ENCODE measurements at regions not wholly inside any gene's neighbourhood (a gene's known extent, or its start where the extent isn't known, plus 50 kb on each side); places are given as distances from the start of the nearest gene placed in this dataset.
"Not testable (repeated sequence)": the region's sequence is repeated elsewhere in the genome, so short reads cannot be mapped to it uniquely, and the experiment has no call there.

DNA sequence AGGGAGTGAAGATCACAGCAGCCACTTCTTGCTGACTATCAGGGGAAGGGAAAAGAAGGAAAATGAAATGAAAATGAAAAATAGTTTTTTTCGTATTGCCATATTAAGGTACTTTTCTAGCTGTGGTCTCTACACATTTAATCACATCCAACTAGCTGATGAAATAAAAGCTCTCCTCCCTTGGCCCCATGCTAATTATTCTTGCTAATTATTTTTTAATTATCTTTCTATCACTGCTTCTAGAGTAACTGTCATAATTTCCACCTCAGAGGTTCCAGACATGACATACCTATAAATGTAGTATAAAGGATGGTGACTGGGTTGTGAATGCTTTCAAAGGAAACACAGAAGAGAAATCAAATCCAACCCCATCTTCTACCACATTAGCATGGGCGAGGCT, 334.1 kb upstream of the MAN1A1 start:
- DNase-seq: no peak

DNA sequence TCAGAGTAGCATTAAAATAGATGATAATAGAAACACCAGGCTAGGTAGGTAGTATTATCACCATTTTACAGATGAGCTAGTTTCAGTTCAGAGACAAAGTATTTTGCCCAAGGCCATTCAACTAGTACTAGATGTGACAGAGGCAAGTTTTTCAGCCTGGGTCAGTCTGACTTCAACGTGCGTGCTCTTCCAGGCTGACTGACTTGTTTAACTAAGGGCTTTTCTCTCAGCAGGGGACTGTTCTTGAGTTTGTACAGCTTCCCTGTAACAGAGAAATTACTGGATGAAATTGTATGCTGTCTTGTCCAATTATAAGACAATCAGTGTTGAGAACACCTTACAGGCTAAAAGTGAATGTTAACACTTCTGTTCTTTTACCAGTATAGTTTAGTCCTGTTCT, 333.5 kb upstream of the MAN1A1 start:
- DNase-seq: no peak

DNA sequence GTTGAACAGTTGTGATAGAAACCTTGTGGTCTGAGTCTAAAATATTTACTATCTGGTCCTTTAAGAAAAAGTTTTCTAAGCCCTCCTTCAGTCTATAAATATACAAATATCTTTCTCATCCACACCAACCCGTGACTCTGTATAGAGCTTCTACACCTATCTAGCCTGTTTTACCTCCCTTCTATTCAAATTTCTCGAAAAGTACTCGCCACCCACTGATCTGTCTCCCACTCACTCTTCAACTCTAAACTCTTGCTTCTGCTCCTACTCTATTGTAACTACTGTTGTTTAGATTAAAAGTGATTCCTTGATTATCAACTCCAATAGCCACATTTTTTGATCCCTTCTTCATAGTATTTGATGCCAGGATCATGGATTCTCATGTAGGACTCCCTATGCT, 329.4 kb upstream of the MAN1A1 start:
- DNase-seq: no peak

DNA sequence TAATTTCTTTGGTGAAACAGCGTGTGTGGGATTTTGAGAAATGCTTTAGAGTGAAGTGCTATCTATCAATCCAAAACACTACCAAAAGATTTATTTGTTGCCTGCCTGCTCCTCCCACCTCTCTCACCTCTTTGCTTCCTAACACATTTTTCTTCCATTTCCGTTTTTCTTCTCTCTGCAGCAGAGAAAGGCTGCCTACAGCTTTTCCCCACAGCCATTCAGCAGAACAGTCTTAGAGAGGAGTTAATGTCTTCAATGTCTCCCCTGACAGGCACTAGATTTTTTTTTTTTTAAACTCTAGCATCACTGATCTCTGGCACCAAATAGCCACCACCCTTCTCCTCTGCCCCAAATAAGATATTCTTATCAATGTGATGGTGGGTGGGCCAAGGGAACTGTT, 327.8 kb upstream of the MAN1A1 start:
- DNase-seq: no peak

DNA sequence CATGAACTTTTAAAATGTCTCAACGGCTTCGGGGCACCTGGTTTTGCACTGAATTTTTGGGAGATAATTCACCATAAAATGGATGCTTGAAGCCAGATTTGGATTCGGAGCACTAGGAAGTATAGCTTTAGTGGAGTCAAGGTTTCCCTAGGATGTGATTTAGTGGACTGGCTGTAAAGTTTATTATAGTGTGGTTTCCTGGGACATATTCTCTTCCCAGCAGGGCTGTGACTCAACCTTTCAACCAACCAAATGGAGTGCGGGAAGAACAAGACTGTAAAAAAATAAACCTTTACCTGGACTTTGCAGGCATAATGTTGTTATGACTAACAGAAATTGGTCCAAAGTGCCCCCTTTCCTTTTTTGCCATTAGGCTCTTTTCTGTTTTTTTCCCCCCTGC, 327.4 kb upstream of the MAN1A1 start:
- DNase-seq: no peak

DNA sequence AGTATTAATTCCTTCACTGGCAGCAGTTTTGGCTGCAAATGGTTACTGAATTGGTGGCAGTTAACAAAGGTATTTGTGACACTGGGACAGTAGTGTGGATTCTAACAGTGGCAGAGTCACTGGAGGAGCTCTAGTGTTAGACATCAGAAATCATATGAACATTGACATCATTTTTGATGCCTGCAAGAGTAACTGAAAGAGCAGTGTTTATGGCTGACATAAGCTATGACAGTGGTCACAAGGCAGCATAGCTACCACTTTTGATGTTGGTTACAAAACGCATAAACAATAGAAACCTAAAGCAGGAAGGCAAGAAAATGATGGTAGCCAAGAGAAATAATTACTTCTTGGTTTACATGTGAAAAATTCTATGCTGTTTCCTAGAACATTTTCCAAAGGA, 326.7 kb upstream of the MAN1A1 start:
- no peak for DNase-seq

DNA sequence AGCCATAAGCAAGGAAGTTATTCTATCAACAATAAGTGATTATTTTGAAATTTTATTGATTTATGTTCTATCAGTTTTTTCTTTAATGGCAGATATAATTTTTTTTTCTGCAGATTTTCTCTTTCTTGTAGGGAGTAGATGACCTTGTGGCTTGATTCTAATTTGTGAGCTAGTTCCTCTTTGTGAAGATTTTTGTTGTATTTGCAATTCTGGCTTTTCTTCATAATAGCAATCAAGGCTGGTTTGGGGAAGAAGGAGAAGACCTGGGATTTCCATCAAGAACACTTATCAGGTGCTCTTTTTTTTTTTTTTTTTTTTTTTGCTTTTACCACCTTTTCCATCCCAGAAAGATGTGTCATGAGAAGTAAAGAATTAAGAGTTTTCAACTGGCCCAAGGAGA, 324.2 kb upstream of the MAN1A1 start:
- no peak for DNase-seq

DNA sequence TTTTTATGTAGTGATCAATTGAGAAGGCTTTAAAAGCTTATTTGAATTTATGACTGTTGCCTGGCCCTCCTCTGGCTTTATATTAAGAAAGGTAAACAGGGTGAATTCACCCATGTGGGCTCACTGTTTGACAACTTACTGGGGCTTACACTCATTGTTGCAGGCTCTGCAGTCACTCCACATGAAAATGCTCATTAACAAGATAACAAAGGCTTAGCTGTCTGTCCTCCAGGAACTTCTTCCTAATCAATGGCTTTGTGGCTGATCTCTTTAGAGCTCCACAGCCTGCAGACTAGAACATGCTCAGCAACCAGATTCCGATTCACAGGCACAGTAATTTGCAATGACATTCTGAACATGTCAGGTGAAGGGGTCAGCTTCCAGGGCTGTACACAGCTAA, 323.2 kb upstream of the MAN1A1 start:
- DNase-seq: no peak

DNA sequence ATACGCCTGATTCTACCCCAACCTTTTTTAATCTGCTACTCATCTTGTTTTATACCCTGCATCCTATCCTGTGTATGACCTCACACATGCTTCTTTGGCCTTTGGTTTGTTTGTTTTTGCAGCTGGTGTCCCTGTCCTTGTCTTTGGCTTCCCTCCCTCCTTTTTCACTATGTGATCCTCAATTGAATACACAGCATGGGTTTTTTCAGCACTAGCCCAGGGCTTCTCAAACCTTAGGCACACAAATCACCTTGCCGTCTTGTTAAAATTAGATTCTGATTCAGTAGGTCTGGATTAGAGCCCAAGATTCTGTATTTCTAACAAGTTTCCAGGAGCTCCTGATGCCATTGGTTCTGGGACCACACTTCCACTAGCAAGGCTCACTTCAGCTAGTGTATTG, 321.5 kb upstream of the MAN1A1 start:
- no peak for DNase-seq

DNA sequence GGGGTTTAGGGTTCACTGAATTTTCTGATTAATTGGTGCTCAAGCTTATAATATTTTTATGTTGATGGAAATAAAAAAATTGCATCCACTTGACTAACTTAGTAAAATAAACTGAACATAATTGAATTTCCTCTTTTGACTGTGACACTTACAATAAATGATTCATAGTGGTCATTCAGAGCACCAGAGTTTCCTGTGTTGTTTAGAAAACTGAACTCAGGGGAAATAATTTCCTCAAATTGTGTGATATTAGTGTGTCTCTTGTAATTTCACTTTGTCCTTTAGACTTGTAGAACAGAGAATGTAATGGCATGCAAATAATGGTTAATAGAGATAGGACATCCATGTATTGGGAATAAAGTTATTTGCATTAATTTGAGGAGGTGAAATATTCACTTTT, 319.7 kb upstream of the MAN1A1 start:
- DNase-seq: no peak

DNA sequence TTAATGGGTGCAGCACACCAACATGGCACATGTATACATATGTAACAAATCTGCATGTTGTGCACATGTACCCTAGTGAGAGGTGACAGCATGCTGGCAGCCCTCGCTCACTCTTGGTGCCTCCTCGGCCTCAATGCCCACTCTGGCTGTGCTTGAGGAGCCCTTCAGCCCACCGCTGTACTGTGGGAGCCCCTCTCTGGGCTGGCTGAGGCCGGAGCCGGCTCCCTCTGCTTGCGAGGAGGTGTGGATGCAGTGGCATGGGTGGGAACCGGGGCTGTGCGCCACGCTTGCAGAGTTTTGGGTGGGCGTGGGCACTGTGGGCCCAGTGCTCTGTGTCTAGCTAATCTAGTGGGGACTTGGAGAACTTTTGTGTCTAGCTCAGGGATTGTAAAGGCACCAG, 315.9 kb upstream of the MAN1A1 start:
- DNase-seq: not testable (repeated sequence)

DNA sequence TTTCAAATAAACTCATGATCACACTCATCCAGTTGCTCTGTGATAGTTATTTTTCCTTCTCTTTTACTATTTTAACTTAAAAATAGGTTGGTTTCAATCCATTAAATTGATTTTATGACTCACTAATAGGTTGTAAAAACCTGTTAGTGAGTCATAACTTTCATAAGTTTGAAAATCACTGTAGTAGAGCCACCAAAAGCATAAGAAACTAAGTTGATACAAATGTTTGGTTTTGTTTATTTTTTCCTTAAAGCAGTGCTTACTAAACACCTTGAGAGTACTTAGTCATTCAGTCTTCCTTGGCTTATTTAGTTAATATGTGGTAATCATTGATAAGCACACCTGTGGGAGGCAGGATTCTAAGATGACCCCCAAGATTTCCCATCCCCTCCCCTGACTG, 312.1 kb upstream of the MAN1A1 start:
- no peak for DNase-seq

DNA sequence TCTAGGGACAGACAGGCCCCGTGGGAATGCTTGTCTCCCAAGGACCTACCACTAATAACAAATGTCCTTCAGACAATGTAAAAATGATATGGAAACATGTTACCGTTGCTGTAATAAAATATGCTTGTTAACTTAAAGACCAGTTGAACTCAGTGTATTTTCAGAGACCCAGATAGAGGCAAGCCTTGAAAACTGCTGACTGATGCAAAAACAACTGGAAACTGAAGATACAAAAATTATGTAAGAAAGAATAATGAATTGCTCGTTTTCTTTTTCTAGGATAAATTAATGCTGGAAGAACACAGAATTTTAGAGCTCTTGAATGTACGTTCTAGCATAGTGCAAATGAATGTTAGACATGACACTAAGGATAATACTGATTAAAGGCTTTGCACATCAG, 311.5 kb upstream of the MAN1A1 start:
- no peak for DNase-seq

DNA sequence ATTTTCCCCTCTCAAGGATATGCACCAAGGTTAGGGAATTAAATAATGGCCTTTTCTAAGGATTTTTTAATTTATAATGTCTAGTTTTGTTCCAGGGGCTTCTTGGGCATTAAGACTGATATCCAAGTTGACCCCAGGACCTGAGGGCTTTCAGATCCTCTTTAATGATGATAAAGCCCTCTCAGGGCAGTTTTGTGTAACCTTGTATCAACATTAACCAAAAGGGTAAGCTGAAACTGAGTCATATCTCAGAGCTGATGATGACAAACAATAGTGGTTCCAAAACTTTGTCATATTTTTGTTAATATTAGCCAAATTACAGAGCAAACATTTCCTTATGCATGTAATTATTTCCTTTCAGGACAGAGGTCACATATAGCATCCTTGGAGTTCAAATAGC, 309.4 kb upstream of the MAN1A1 start:
- DNase-seq: no peak

DNA sequence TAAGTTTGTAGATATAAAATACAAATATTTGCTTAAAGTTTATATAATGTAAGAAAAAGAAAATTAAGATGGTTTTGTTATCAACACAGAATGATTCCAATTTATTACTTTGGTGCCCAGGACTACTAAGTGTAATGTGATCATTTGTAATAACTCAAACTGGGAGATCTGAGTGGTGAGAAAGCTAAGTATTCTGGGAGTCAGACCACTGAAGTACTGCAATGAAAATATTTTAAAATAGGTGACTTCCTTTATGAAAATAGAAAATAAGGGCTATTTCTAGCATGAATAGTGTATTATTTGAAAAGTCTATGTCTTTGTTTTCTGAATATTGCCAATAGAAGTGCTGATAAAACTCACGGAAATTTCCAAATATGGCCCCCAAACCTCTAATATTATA, 305.6 kb upstream of the MAN1A1 start:
- DNase-seq: no peak

DNA sequence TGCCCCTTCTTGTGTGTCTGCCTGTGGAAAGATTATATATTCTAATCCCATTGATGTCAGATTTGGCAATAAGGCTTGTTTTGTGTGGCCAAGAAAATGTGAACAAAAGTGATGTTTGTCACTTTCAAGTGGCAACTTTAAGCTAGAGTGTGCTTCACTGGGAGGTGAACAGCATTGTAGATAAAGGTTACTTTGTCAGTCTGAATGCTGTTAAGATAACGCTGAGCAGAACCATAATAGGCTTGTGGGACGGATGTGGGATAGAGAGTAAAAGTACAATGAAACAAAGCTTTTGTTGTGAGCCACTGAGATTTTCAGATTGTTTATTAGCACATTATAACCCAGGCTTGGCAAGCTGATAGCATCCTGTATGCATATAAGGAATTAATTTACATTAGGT, 303.8 kb upstream of the MAN1A1 start:
- no peak for DNase-seq

DNA sequence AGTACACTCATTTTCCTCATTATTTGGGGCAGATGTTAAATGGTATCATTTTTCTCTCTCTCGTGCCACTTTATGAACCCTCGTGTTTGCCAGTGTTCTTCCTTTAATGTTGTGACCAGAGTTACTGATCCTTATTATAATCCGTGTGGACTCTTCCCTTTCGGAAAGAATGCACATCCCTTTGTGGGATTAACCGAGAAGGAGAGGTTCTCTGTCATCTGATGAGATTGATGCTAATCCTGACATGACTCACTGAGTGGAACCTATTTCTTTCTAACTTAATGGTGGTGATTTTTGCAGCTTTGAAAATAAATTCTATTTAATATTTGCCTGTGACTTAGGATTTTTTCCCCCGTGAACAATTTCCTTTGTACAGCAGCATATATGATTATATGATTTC, 300.0 kb upstream of the MAN1A1 start:
- no peak for DNase-seq

DNA sequence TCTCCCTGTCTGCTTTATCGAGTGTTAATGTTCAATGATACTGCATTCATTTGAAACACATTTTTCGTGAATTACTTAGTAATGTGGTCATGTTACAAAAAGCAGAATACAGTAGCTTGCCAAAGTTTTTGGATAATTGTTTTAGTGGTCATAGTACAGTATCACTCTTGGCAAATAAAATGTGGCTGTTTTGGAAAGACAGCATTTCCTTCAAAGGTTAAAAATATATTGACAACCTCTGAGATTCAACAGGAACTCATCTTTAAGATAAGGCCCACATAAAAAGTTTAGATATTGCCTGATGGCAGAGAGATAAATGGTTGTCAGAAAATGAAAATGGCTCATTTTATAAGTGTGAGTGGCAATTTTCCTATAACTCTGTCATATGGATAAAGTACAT, 297.7 kb upstream of the MAN1A1 start:
- no peak for DNase-seq

DNA sequence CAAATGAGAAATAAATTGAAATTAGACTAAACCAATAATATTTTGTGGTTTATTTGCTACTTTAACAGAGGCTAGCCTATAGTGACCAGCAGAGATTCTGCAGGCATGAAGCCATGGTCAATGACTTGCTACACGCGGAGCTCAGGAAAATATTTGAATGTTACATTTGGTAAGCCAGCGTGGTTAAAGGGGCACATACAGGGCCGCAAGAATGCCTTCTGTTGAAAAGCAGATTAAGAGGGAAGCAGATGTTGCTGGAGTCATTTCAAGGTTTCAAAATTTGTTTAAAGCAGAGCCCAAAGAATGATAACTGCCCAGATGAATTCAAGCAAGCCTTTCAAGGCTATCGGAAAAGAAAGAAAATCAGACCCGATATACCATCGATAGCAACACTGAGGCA, 294.3 kb upstream of the MAN1A1 start:
- no peak for DNase-seq

DNA sequence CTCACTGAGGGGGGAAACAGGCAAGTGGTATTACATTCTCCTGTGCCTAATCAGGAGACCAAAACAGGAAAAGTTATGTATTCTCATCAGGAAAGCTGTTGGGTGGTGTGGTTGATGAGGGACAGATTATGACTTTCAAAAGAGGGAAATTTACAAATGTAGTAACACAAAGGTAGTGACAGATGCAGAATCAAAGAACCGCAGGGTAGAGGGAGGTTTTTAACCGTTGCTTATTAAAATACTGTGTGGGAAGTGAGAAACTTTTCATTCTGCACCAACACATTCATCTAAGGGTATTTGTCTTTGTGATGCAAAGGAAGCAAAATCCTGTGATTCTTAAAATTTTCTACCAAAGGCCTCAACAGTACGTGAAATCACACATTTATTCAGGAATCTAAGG, 288.2 kb upstream of the MAN1A1 start:
- no peak for DNase-seq

DNA sequence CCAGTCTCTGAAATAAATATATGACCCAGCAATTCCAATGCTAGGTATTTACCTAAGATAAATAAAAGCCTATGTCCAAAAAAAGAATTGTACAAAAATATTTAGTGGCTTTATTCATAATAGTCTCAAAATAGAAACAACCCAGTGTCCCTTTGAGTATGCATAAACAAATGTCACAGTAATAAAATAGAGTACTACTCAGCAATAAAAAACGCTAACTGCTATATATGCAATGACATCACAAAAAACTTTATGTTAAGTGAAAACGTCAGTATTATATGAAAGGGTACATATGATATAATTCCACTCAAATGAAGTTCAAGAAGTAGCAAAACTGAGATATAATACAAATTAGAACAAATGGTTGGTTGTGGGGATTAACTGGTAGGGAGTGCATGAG, 286.5 kb upstream of the MAN1A1 start:
- DNase-seq: no peak

DNA sequence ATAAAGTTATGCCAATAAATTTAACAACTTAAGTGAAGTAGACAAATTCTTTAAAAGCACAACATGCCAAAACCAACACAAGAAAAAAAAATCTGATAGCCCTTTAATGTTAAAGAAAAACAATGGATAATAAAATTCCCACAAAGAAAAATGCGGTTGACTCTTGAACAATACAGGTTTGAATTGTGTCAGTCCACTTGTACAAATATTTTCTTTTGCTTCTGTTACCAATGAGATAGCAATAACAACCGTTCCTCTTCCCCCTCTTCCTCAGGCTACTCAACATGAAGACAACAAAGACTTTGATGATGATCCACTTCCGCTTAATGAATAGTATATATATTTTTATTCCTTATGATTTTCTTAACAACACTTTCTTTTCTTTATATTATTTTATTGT, 283.9 kb upstream of the MAN1A1 start:
- DNase-seq: no peak

DNA sequence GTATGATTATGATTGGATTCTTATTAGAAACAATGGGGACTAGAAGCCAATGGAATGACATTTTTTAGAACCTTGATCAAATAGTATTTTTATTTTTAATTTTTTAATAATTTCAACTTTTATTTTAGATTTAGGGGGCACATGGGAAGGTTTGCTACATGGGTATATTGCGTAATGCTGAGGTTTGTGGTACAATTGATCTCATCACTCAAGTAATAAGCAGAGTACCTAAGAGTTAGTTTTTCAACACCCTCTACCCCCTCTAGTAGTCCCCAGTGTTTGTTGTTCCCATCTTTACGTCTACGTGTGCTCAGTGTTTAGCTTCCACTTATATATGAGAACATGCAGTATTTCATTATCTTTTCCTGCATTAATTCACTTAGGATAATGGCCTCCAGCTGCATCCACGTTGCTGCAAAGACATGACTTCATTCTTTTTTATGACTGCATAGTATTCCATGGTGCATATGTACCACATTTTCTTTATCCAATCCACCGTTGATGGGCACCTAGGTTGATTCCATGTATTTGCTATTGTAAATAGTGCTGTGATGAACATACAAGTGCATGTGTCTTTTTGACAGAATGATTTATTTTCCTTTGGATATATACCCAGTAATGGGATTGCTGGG, 281.1 kb upstream of the MAN1A1 start:
- DNase-seq: no peak

DNA sequence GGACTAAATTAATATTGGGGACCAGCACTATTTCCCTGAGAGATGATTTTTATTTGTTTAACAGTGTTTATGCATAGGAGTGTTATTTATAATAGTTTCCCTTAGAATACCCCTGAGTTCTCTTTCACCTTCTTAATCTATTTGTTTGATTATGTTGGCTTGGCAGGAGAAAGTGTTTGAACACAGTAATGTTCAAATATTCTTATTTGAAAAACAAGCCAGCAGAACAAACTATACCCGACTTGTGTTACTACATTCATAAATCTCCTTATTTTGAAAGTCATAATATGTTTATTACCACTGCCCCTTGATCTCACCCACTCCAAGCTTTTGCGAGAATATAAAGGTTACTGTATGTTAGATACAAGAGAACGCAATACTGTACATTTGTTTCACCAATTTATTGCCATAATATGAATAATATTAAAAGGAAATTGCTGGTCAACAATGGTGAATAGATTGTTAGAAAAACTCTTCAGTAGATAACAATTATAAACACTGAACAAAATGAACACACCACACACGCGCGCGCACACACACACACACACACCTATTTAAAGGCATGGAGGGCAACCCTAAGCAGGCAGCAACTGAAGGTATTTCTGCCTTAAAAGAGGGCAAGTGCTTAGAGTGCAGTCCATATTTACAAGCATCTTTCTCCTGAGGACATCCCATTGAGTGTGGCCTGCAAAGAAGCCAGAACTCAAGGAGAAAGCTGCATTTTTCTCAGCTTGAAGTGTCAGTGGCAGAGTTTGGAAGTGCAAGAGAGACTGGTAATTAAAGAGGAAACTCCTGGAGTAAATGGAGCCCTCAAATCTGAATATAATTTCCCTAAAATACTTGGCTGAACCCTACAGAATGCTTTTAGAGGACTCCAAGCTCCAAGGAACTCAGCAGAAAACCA, 279.4 kb upstream of the MAN1A1 start:
- no peak for DNase-seq
